K562 (cell line): ENCODE measurements at regions not wholly inside any gene's neighbourhood (a gene's known extent, or its start where the extent isn't known, plus 50 kb on each side); places are given as distances from the start of the nearest gene placed in this dataset.

Source experiments
- ATAC-seq: fragments of 200-7000 bp; cut with Tn5 transposase; 3 replicates; pipeline ENCODE4 v1.9.1; 2020; ENCODE audit warnings: moderate library complexity
- BruUV-seq: library from RNA; stranded (reverse); fragments of 400-500 nt; replicated peaks from 2 replicates; lab custom pipeline; 2021; lab: Mats Ljungman, UMichigan
- CTCF ChIA-PET: fragments of 300-600 bp; formaldehyde crosslinking; extraction: SDS; loops from one replicate; lab custom pipeline; 2021; ENCODE audit warnings: low intra/inter-chr PET ratio; lab: Yijun Ruan, JAX
- POLR2A ChIA-PET: fragments of 300-600, 350-650 bp; sonication (Branson Sonifier 250); formaldehyde crosslinking; extraction: SDS; loops from one replicate; lab custom pipeline; 2021; ENCODE audit warnings: antibody characterized with exemption, inconsistent platforms; lab: Yijun Ruan, JAX
- DNase-seq, 4 experiments: peaks; one replicate each; pipeline versions ENCODE4 v3.0.0 to v3.0.0-alpha.2; 2011 to 2018; ENCODE audit warnings: low spot score in 3 of 4, mixed read lengths in 3 of 4; ENCODE audit errors: extremely low read depth in 1 of 4
- FAIRE-seq: peaks from 2 replicates; lab custom pipeline; 2011; peaks lifted over from hg19 to GRCh38; lab: Jason Lieb, UNC
- H2AFZ ChIP-seq: 2 replicates; pipeline ENCODE4 v1.6.0; 2011; ENCODE audit warnings: low read depth, low read length, control low read depth, inconsistent platforms
- H3K27ac ChIP-seq: fragments of 200-600 bp; 3 replicates; pipeline ENCODE4 v1.8.0; 2011; ENCODE audit warnings: low read depth, mild to moderate bottlenecking, control low read depth, inconsistent platforms, low read length, moderate library complexity, mixed read lengths; ENCODE audit errors: extremely low read depth
- H3K27me3 ChIP-seq, 2 experiments: fragments of 300-600 bp in 1 of 2; 2 replicates in 1 of 2; 3 replicates in 1 of 2; pipeline versions ENCODE4 v1.6.0 to v1.8.0; 2011; ENCODE audit warnings: inconsistent platforms in 2 of 2, low read length in 2 of 2, mild to moderate bottlenecking in 1 of 2, mixed read lengths in 1 of 2, moderate library complexity in 1 of 2; ENCODE audit not compliant: control insufficient read depth in 2 of 2, insufficient read depth in 2 of 2
- H3K36me3 ChIP-seq: fragments of 300-600 bp; 3 replicates; pipeline ENCODE4 v1.8.0; 2011; ENCODE audit warnings: mild to moderate bottlenecking, low read length, inconsistent platforms; ENCODE audit not compliant: control insufficient read depth, insufficient read depth
- H3K4me1 ChIP-seq, 2 experiments: fragments of 200-600 bp in 1 of 2; replicated peaks in 1 of 2; 2 replicates in 1 of 2; 3 replicates in 1 of 2; pipeline versions ENCODE4 v1.5.1 to v1.8.0; 2011; ENCODE audit warnings: inconsistent platforms in 2 of 2, low read length in 2 of 2, mild to moderate bottlenecking in 1 of 2, mixed read lengths in 1 of 2, moderate library complexity in 1 of 2; ENCODE audit not compliant: control insufficient read depth in 2 of 2, insufficient read depth in 2 of 2
- H3K4me2 ChIP-seq: 2 replicates; pipeline ENCODE4 v1.6.1; 2011; ENCODE audit warnings: low read length, control low read depth, inconsistent platforms, mixed read lengths; ENCODE audit not compliant: insufficient read depth
- H3K4me3 ChIP-seq: fragments of 200-600 bp; sonication (generic), shearing (Covaris generic); 2 replicates; pipeline ENCODE4 v1.5.1; 2016; ENCODE audit warnings: control low read depth, inconsistent platforms
- H3K79me2 ChIP-seq: fragments of 200-600 bp; 3 replicates; pipeline ENCODE4 v1.8.0; 2011; ENCODE audit warnings: low read length, inconsistent platforms; ENCODE audit not compliant: control insufficient read depth, insufficient read depth
- H3K9ac ChIP-seq, 2 experiments: 2 replicates each; pipeline versions ENCODE4 v1.6.0 to v1.6.1; 2011; ENCODE audit warnings: low read depth in 2 of 2, low read length in 2 of 2, control low read depth in 1 of 2, inconsistent platforms in 1 of 2, mild to moderate bottlenecking in 1 of 2, mixed read lengths in 1 of 2; ENCODE audit not compliant: insufficient read depth in 1 of 2
- H3K9me1 ChIP-seq: one replicate; pipeline ENCODE4 v1.6.0; 2011; ENCODE audit warnings: inconsistent platforms, mild to moderate bottlenecking, low read length, moderate library complexity; ENCODE audit not compliant: control insufficient read depth, insufficient read depth
- H3K9me3 ChIP-seq: replicated peaks from 2 replicates; pipeline ENCODE4 v1.5.1; 2011; ENCODE audit warnings: low read depth, low read length, inconsistent platforms; ENCODE audit not compliant: control insufficient read depth, insufficient read depth
- H4K20me1 ChIP-seq: replicated peaks from 2 replicates; pipeline ENCODE4 v1.6.1; 2011; ENCODE audit warnings: low read length, inconsistent platforms, mixed read lengths; ENCODE audit not compliant: control insufficient read depth, insufficient read depth
- ARID2 ChIP-seq: fragments of 450-650 bp; IDR thresholded peaks from 2 replicates; pipeline ENCODE4 v1.6.1; 2017; ENCODE audit warnings: antibody characterized with exemption, mild to moderate bottlenecking
- BACH1 ChIP-seq: fragments of 200-800 bp; sonication (Bioruptor generic); IDR thresholded peaks from 2 replicates; pipeline ENCODE4 v1.6.1; 2016; ENCODE audit warnings: missing genetic modification characterization, missing compliant biosample characterization
- C11orf30 ChIP-seq: fragments of 450-650 bp; IDR thresholded peaks from 2 replicates; pipeline ENCODE4 v1.6.1; 2016; ENCODE audit warnings: low read depth, mild to moderate bottlenecking
- CAMTA2 ChIP-seq: fragments of 250-450 bp; sonication (Bioruptor Pico); conservative IDR thresholded peaks from 2 replicates; pipeline ENCODE4 v1.5.1; 2022
- NBN ChIP-seq: fragments of 450-650 bp; IDR thresholded peaks from 2 replicates; pipeline ENCODE4 v1.6.1; 2016; ENCODE audit warnings: low read depth, mild to moderate bottlenecking
- PHB2 ChIP-seq: fragments of 450-650 bp; IDR thresholded peaks from 2 replicates; pipeline ENCODE4 v1.6.1; 2017; ENCODE audit warnings: low read depth
- SMAD2 ChIP-seq: fragments of 150-350 bp; IDR thresholded peaks from 2 replicates; pipeline ENCODE4 v1.6.1; 2014; ENCODE audit warnings: low read depth, mild to moderate bottlenecking, low read length
- TCF3 ChIP-seq: sonication (generic); formaldehyde crosslinking; IDR thresholded peaks from 2 replicates; pipeline ENCODE4 v1.4.0; 2020; ENCODE audit warnings: mild to moderate bottlenecking, missing genetic modification reagents
- TEAD2 ChIP-seq: fragments of 450-650 bp; IDR thresholded peaks from 2 replicates; pipeline ENCODE4 v1.6.1; 2016; ENCODE audit warnings: missing genetic modification characterization, control low read depth, missing compliant biosample characterization
- ZFPM2 ChIP-seq: fragments of 250-450 bp; sonication (Bioruptor Pico); IDR thresholded peaks from 2 replicates; pipeline ENCODE4 v1.5.1; 2022; ENCODE audit warnings: mild to moderate bottlenecking
- ZKSCAN8 ChIP-seq: fragments of 200-800 bp; sonication (Bioruptor generic); IDR thresholded peaks from 2 replicates; pipeline ENCODE4 v1.6.1; 2016; ENCODE audit warnings: missing genetic modification characterization, missing compliant biosample characterization
- ZNF143 ChIP-seq: sonication (generic); formaldehyde crosslinking; IDR thresholded peaks from 2 replicates; pipeline ENCODE4 v1.9.0; 2022; ENCODE audit warnings: mild to moderate bottlenecking, missing genetic modification reagents
- ZNF175 ChIP-seq: fragments of 200-800 bp; sonication (Bioruptor generic); IDR thresholded peaks from 2 replicates; pipeline ENCODE4 v1.6.1; 2016; ENCODE audit warnings: low read depth, mild to moderate bottlenecking, missing genetic modification characterization, missing compliant biosample characterization
- ZNF212 ChIP-seq: fragments of 450-650 bp; formaldehyde crosslinking; IDR thresholded peaks from 2 replicates; pipeline ENCODE4 v1.4.0; 2020; ENCODE audit warnings: mild to moderate bottlenecking
- ZNF551 ChIP-seq: fragments of 250-450 bp; sonication (Bioruptor Pico); IDR thresholded peaks from 2 replicates; pipeline ENCODE4 v1.5.0; 2021; ENCODE audit warnings: mild to moderate bottlenecking, moderate library complexity
- ZNF780A ChIP-seq: fragments of 250-450 bp; sonication (Bioruptor Pico); IDR thresholded peaks from 2 replicates; pipeline ENCODE4 v1.5.0; 2021; ENCODE audit warnings: mild to moderate bottlenecking
- WGBS: fragments of 100-300 bp; shearing (Covaris generic); methylation state at CpG from one replicate; pipeline ENCODE4 v1.1.6; 2016; ENCODE audit warnings: low coverage, mixed read lengths; ENCODE audit not compliant: insufficient coverage; ENCODE audit errors: missing lambda C conversion rate; 5-methylcytosine and 5-hydroxymethylcytosine counted together
- in situ Hi-C: fragments of 300-500 bp; cut with MboI; formaldehyde crosslinking; loops from 4 replicates; pipeline ENCODE4 v1.15.0; 2018; ENCODE audit warnings: inconsistent platforms, mixed read lengths
- intact Hi-C: fragments of 100-400 bp; cut with micrococcal nuclease; formaldehyde crosslinking; loops from 2 replicates; pipeline ENCODE4 v1.14.2; 2022
- TF ChIP-seq, protein P1 (sequence below): conservative IDR thresholded peaks from 2 replicates; pipeline ENCODE4 v1.6.1; 2011; ENCODE audit warnings: low read depth, mild to moderate bottlenecking, low read length; ENCODE audit not compliant: control insufficient read depth
- TF ChIP-seq, protein P2 (sequence below): fragments of 250-450 bp; sonication (Bioruptor Pico); IDR thresholded peaks from 2 replicates; pipeline ENCODE4 v1.8.0; 2022; ENCODE audit warnings: moderate library complexity, mild to moderate bottlenecking, inconsistent platforms

DNA sequence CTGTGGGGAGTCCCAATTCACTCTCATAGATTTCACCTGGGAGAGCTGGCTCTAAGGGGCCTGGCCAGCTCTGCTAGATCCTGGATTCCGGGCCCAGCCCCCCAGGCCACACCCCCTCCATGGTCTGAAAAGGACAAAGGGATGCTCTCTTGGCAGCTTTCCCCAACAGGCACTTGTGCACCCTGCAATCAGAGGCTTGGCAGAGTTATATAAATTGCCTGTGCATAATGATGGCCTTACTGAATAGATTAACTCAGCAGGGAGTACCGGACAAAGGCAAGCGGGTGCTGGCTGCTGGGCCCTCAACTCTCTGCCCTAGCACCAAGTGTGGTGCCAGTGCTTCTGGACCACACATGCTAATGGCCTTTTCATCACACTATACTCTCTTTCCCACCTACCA, 461.6 kb downstream of the BUD13 start (continued):
- TF ChIP-seq C11orf30 = no peak

- 0% methylated on average over 6 of the region's 6 CpGs for WGBS
- H3K27me3 ChIP-seq = peaks cover 0 to 6% of the 10 kb centered on the region in 2 experiments; a peak in 2 of 5 replicates
- no peak overlapping the region for H3K4me2 ChIP-seq
- no peaks in the 10 kb centered on the region for H3K36me3 ChIP-seq
- DNase-seq = no peak
- H3K79me2 ChIP-seq = no peaks in the 10 kb centered on the region
- no peak for FAIRE-seq
- H4K20me1 ChIP-seq = no peaks in the 10 kb centered on the region
- POLR2A ChIA-PET = interaction anchor here (0.6 to 1.3 kb wide), 3 partner anchors 8 to 79 kb away, joined by 3 to 4 read pairs (median 3); no protein-coding TSS in a partner anchor
- no peaks in the 10 kb centered on the region for H3K9me3 ChIP-seq
- TF ChIP-seq TCF3 (CRISPR knock-in tag) = no peak
- TF ChIP-seq ZFPM2 = no peak
- TF ChIP-seq, protein P1, sequence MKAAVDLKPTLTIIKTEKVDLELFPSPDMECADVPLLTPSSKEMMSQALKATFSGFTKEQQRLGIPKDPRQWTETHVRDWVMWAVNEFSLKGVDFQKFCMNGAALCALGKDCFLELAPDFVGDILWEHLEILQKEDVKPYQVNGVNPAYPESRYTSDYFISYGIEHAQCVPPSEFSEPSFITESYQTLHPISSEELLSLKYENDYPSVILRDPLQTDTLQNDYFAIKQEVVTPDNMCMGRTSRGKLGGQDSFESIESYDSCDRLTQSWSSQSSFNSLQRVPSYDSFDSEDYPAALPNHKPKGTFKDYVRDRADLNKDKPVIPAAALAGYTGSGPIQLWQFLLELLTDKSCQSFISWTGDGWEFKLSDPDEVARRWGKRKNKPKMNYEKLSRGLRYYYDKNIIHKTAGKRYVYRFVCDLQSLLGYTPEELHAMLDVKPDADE = no peak
- TF ChIP-seq ZNF551 (CRISPR knock-in tag) = no peak
- TF ChIP-seq ZNF212 (CRISPR knock-in tag) = no peak
- no peak for TF ChIP-seq ARID2
- TF ChIP-seq, protein P2, sequence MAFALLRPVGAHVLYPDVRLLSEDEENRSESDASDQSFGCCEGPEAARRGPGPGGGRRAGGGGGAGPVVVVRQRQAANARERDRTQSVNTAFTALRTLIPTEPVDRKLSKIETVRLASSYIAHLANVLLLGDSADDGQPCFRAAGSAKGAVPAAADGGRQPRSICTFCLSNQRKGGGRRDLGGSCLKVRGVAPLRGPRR (CRISPR knock-in tag) = no peak
- TF ChIP-seq NBN = no peak
- no peak for TF ChIP-seq PHB2
- no peak for TF ChIP-seq ZNF175 (CRISPR knock-in tag)
- no peak for TF ChIP-seq TEAD2 (tag)
- TF ChIP-seq SMAD2 = no peak
- no peak for TF ChIP-seq ZNF143 (CRISPR knock-in tag)
- TF ChIP-seq ZNF780A = no peak
- no peak for TF ChIP-seq BACH1 (tag)
- no peak for TF ChIP-seq ZKSCAN8
- TF ChIP-seq CAMTA2 (CRISPR knock-in tag) = no peak
- TF ChIP-seq, all 486 proteins: peak for 0
- no TSS peak for BruUV-seq
- Histone ChIP-seq H3K9me1 (no peaks in the 10 kb centered on the region), H3K9ac (no peak overlapping the region), H3K4me1 (no peaks in the 10 kb centered on the region), H3K27ac (no peak overlapping the region), H3K4me3 (no peak overlapping the region), H2AFZ (no peak overlapping the region)
- no peak for ATAC-seq
- in situ Hi-C loops (no loop called here), intact Hi-C loops (no loop called here)
- CTCF ChIA-PET = no interaction called here
These were observed 462.1 kb downstream of the BUD13 start for GRCh38 chr11:116310698-116311097.
